ENCODE measurements at regions not wholly inside any gene's neighbourhood (a gene's known extent, or its start where the extent isn't known, plus 50 kb on each side); places are given as distances from the start of the nearest gene placed in this dataset.

DNA sequence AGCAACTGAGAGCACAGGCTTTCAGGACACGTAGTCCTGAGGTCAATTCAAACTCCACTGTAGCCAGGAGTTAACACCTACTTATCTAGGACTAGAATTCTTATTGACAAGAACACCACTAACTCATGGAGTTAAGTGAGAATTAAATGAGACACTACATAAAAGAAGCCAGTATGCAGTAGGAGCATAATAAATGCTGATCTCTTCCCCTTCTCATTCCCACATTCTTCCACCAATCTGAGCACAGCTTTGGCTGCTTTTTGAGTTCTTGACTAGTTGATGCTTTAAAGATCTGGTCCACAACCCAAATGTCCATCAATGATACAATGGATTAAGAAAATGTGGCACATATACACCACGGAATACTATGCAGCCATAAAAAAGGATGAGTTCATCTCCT is 55.2 kb downstream of the TTC32 start:
- DNase-seq = no peak

DNA sequence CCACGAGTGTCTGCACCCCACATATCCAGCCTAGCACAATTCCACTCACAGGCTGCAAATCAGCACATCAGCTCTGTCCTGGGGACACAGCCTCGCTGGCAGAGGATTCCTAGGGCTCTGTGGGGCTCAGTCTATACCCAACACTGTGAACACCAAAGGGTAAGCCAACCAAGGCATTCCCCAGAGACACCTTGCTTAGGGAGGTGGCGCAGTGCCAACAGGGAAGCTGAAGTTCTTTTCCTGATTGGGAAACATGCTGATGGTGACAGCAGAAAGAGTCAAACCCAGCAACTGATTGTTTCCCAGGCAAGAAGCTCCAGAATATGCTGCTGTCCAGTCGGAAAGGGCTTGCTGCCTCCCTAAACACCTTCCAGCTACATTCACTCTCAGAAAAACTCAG is 55.8 kb downstream of the TTC32 start:
- DNase-seq = no peak

DNA sequence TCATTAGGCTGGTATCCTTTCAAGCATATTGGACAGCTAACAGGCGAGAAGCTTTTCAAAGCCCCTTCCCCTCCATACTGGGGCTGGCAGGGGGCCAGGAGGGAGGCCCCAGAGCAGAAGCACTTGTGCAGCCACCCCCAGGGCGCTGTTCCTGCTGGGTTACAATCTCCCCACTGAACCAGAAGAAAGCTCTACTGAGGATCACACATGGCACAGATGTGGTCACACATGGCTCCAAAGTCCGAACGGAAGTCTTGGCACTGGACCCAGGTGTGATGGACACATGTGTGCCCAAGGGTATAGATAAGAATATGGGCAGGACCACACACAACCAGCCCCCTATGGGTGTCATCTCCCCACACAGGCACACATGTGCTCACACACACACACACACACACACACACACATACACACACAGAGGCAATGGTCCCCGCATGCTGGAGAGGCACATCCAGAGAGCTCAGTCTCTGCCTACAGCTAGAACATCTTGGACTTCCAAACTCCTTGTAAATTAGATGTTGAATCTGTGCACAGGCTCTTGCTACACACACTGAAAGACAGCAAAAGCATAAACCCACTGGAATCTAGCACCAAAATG is 56.4 kb downstream of the TTC32 start:
- no peak for DNase-seq

DNA sequence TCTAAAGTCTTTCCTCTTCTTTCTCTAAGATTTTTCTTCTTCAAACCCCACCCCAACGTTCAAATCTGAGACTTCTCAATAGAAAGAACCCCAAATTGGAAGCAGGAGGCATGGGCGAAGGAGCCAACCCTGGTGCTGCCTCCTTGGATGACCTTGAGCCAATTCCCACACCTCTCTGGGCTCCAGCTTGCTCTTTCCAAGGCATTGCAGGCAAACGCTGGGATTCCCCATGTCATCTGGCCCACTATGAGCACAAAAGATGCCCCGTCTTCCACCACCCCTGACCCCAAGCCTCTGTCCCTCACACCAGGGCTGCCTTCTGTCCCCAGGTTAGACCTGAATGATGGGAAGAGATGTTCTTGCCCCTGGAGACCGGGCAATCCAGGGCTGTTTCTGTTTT is 57.0 kb downstream of the TTC32 start:
- DNase-seq = no peak

DNA sequence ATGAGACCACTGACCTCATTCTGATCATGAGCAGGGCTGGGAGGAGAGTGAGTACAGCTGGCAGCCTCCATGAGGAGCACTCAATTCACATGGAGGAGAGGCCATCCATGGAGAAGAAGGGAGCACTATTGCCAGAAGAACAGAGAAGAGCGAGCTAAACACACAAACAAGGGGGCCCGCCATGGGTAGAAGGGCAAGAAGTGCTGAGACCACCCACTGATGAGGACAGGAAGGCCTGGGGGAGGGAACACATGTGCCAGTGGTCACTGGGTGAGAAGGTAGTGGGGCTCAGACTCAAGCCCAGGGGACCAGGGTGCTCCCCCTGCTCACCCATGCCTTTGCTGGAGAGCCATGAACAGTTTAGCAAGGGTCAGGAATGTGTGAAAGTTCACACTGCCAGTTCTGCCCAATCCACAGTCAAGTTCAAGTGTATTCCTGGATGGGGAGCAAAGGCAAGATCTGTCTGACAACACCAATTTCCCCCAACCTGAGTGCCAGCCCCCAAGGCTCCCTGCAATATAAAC is 57.7 kb downstream of the TTC32 start:
- no peak for DNase-seq

DNA sequence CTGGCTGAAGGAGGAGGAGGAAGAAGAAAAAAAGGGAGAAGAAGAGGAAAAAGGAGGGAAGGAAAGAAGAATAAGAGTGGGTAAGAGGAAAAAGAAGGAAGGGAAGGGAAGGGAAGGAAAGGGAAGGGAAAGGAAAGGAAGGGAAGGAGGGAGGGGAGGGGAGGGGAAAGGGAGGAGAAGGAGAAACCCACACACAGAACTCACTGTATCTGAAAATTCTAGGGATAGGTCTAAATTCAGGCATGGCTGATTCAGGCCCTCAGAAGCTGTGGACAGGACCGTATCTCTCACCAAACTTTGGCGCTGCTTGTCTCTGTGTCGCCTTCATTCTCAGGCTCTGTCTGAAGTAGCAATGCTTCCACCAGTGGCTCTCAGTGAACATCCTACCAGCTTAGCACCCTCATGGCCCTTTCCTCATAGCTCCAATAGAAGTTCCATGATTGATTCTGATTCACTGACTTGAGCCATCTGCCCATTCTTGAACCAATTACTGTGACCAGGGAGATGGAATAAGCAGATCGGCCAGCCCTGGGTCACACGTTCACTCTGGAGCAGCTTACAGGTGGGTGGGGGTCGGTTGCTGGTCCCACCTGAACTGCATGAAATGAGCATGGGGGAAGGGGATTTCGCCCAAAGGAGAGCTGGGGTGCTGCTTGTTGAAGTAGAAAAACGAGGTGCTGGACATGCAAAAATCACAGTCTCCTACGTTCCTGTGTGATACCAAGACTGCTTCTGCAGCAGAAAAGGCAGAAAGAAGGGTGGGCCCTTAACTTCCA is 59.7 kb downstream of the TTC32 start:
- no peak for DNase-seq

DNA sequence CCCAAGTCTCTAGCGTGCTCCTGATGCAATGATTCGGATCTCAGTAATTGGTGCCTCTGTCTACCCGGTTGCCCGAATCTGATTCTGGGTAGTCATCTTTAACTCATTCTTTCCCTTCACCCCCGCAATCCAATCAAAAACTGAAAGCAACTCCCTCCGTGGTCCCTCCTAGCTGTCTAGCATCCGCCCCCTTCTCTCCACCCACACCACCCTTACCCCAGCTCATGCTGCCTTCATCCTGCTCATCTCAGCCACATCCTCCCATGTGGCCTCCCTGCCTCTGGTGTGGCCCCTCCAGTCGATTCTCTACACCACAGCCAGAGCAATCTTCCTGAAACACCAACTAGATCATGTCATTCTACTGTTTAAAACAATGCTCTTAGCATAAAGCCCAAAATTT is 62.3 kb downstream of the TTC32 start:
- no peak for DNase-seq

DNA sequence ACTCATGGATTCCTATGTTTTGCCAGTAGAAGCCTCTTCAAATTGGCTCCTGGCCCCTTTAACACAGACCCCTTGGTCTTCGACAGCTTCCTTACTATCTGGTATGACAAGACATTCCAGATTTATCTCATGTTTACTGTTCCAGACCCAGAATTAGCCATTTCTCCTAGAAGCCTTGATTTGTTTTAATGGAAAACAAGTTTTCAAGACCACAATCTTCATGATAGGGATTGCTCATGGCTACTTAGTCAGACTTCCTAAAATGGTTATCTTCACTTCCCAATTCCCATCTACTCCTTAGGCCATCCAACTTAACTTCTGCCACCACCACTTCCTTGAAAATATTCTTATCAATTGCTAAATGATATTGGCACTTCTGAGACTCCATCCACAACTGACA is 63.2 kb downstream of the TTC32 start:
- no peak for DNase-seq

DNA sequence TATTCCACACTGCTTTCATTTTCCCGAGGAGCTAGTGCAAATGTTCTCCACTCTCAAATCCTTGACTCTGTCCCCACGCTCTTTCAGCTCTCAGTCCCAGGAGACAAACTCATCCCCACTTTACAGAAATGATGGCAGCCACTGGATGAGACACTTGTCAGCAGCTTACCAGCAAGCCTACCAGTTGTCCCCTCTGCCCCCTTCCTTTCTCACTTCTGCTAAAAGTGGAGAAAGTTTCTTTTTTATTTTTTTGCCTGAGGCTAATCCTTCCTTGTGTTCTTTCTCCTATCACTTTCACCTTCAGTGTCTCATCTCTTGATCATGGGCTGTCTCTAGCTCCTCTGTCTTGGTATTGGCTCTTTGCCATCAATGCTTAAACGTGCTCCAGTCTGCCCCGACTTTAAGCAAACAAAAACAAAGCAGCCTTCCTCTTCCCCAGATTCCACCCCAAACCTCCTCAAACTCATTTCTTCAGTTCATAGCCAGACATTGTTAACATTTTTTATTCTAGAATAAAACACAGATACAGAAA is 64.5 kb downstream of the TTC32 start:
- DNase-seq = no peak

DNA sequence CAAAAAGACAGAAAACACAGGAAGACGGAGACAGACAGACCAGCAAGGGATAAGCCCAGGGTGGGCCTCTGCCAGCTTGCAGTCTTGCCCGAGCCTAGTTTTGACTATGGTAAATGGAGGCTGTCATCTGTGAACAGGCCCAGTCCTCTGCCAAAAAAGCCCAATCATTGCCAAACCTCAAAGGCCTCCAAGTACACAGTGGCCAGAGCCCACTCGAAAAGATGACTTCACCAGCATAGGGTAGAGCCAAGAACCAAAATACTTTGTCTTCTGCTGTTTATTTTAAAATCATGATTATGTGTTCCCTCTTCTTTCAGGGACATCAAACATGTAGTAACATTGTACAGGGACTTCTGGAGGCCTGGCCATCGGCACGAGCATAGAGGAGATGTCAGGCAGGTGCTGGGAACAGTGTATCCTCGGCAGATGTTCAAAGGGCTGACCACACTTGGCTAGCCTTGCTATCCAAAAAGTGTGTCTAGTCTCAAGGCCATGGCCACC is 66.0 kb downstream of the TTC32 start:
- no peak for DNase-seq

DNA sequence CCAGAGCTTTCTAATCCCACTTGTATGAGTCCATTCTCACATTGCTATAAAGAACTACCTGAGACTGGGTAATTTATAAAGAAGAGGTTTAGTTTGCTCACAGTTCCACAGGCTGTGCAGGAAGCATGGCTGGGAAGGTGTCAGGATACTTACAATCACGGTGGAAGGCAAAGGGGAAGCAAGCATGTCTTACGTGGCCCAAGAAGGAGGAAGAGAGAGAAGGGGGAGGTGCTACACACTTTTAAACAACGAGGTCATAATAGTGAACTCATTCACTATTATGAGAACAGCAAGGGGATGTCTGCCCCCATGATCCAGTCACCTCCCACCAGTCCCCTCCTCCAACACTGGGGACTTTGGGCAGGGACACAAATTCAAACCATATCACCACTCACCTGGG is 67.8 kb downstream of the TTC32 start:
- no peak for DNase-seq

DNA sequence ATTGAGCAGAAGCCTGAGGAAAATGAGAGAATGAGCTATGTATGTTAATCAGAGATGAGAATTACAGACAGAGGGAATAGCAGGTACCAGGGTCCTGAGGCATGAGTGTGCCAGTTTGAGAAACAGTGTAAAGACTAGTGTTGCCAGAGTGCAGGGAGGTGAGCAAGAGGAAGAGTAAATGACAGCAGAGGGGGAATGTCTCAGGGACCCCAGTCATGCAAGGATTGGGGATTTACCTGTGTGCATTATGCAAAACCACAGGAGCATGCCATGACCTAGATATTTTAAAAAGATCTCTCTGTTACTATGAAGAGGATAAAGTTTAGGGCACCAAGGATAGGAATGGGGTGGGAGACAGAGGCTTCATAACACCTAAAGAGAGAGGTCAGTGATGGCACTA is 72.1 kb downstream of the TTC32 start:
- DNase-seq = no peak

DNA sequence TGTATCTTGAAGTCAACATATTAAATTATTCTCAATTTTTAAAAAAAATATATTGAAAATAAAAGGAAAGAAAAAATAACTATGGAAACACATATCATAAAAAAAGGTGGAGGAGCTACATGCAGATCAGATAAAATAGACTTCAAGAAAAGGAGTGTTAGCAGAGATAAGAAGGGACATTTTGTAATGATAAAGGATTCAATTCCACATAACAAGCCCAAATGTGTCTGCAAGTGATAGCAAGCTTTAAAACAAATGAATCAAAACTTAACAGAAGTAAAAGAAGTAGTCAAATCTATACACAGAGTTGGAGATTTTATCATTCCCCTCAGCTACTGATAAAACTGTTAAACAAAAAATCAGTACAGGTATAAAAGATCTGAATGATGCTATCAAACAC is 74.9 kb downstream of the TTC32 start:
- no peak for DNase-seq

DNA sequence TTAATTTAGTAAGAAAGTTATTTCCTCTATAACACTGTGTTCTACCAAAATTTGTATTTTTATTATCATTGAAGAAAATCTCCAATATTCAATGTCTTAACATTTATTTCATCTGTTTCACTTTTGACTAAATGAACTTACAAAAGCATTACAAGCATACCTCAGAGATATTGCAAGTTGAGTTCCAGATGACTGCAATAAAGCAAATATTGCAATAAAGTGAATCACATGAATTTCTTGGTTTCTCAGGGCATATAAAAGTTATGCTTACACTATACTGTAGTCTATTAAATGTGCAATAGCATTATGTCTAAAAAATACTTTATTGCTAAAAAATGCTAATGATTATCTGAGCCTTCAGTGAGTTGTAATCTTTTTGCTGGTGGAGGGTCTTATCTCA is 78.3 kb downstream of the TTC32 start:
- no peak for DNase-seq

DNA sequence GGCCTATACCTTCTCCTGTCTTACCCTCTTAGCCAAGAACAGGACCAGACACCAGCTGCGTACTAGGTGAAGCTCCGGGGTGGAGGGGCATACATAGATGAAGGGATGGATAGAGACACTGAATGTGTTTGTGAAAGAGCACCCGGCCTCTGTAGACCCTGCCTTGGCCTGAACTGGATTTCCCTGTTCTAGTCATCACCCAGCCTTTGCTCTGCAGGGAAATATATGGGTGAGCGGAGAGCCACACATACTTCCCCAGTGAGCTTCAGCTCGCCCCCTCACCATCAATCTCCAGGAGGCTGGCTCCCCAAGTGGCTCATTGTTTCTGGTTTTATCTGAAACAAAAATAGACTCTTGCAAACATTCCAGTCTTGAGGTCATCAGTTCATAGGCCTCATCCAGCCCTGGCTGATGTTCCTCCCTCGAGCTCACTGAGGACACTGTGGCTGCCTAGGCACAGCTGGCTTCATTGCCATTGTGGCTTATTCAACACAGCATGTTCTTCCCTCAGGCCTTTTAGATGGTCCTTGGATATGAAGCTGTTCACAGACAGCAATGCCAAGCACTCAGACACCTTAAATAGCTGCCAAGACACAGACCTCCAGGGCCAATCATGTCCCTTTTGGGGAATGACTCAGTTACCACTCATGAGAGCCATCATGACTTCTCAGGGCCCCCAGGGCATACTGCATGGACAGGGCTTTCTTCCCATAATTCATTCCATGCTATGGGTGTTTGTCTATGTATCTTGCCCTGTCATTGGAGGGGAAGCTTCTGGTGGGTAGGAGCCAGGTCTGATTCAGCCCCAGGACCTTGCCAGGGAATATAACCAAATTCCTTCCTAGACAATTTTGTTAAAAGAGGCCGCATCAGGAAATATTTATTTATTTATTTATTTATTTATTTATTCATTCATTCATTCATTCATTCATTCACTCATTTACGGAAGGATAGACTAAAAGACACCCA is 82.4 kb downstream of the TTC32 start:
- DNase-seq = no peak

DNA sequence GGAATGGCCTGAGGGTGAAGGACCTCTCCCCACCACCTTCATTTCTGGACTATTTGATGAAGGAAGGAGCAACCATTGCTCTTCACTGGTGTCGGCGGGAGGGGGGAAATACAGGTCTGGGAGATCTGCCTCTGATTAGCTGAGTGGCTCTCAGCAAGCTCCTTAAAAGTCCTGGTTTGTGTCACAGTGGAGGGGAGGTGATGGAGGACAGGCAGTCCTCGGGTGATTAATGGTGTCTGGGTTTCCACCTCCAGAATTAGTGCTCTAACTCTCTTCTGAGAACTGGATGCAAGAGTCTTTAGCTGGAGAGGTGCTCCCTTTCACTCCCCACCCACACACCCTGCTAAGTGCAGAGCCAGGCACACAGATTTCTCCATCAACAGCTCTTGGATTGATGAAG is 83.2 kb downstream of the TTC32 start:
- no peak for DNase-seq

DNA sequence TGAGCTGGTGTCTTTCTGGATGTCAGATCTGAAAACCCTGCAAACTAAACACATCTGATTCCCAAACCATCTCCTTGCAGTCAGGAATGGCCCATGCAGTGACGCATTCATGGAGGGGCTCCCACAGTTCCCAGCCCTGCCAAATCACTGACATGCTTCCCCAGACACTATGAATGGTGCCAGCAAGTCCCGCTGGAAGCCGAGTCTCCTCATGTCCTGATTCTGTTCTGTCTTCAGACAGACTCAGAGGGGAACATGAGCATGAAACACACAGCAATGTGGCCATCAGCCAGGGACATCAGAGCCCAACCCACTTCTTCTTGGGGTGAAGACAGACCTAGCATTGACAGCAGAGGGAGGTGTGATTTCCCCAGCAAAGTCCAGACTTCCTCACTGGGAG is 83.7 kb downstream of the TTC32 start:
- DNase-seq = no peak

DNA sequence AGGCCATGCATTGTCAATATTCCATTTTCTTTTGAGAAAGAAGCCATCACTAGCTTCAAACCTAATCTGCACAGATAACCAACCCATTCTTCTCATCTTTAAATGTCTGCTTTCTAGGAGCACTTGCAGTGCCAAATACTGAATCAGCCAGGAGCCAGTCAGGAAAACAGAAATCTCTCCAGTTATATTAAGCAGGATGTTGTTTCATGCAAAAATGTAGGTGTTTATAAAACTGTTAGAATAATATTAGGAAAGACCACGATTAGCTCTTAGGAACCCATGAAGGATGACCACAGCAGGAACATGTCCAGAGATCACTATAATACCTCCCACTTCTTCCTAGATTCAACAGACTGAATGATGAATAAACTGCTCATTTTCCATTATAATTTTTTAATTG is 86.0 kb downstream of the TTC32 start:
- no peak for DNase-seq

DNA sequence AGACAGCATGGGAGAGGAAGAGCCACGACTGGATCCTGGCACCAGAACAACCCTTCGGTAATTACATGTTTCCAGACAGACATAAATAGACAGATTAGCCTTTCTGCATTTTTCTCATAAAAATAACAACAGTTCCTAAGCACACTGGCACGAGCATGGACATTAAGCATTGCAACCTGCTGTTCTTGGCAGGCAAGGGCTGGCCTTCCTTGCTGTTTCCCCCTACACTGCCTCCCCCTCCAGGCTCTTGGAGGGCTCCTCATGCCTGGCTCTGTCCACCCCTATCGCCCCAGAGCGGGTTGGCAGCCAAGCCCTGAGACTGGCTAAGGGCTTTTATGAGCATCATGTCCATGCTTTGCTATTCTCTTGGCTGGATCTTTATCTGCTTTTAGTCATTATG is 89.6 kb downstream of the TTC32 start:
- no peak for DNase-seq

DNA sequence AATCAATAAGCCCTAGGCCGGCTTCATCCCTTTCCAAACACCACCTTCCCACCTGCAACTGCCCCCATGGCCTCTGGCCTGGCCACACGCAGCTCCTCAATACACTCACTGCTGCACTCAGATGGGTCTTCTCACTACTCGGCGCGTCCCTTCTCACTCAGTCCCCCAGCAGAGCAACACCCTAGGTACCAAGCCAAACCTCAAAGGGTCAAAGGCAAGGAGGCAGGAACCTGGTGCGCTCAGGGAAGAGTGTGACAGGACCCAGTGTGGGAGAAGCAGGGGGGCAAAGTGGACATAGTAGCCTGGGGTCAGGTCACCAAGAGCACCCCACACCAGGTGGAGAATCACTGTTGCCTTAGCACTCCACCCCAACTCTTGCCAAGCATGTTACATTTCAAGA is 90.6 kb downstream of the TTC32 start:
- no peak for DNase-seq

DNA sequence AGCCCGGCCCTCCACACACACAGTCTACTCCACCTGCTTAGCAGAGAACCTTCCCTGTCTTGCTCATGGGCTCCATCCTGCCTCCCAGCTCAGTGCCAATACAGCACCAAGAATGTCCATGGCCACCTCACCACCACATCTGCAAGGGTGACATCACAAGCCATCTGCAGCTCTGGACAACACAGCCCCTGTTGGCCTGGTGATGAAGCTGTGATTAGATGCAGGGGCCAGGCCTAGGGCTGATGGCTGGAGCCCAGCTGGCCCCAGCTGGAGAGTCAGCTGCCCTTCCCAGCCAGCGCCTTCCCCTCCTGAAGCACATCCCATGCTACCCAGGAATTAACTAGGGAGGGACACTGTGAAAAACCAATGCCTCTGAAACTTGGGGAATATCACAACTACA is 91.1 kb downstream of the TTC32 start:
- no peak for DNase-seq

DNA sequence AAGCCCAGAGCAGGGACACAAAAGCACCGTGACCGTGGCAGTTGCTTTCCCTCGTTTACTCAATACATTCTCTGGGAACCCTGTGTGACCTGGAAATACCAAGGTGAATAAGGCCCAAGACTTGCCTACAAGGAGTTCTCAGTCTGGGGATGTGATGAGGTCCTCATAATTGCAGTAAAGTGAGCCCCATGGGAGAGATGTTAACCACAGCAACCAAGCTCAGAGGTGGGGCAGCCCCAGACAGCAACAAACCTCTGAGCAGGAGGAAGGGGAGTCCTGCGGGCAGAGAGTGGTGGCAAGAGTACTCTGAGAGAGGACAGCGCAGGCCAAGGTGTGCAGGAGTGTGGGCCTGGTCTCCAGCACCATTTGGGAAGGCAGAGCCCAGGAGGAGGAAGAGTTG is 91.6 kb downstream of the TTC32 start:
- no peak for DNase-seq

DNA sequence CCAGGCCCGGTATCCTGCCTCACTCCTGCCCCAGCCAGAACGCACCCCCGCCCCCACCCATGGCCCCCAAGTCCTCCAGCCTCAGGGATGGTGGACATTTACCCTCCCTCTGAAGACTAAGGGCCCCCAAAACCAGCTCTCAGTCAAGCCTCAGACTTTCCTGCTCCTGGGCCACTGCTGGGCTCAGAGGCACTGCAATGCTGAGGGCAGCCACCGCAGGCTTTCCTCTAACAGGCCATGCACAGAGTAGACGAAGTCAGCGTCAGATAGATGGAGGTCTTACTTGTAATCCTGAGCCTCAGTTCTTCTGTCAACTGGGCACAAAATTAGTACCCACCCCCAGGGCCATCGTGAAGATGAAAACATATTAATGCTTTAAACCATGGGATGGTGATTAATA is 92.6 kb downstream of the TTC32 start:
- no peak for DNase-seq
